Lower leg skin (tissue), 3 donors: ENCODE measurements at regions not wholly inside any gene's neighbourhood (a gene's known extent, or its start where the extent isn't known, plus 50 kb on each side); places are given as distances from the start of the nearest gene placed in this dataset.

Source experiments
- CTCF ChIP-seq, 3 donors: fragments of 450-650 bp; IDR thresholded peaks; one replicate each; pipeline ENCODE4 v1.5.1; 2016; ENCODE audit warnings: antibody characterized with exemption in 3 of 3, mild to moderate bottlenecking in 3 of 3, moderate library complexity in 2 of 3
- POLR2A ChIP-seq, 2 donors: fragments of 450-650 bp; IDR thresholded peaks; one replicate each; pipeline ENCODE4 v1.6.1; 2016 to 2017; ENCODE audit warnings: antibody characterized with exemption in 2 of 2, mild to moderate bottlenecking in 1 of 2, moderate library complexity in 1 of 2

GRCh38 chr4:31237233-31237632 lies 517.1 kb downstream of the PCDH7 start:
- TF ChIP-seq CTCF (IDR thresholded peaks at IDR 0.05) (no peak), POLR2A (IDR thresholded peaks at IDR 0.05) (no peak)
